ENCODE measurements at regions not wholly inside any gene's neighbourhood (a gene's known extent, or its start where the extent isn't known, plus 50 kb on each side); places are given as distances from the start of the nearest gene placed in this dataset.

- no peaks in the 10 kb centered on the region for H3K4me1 ChIP-seq (ENCODE audit: insufficient read depth, low read length, poor library complexity, severe bottlenecking)
- ChIA-PET POLR2A (ENCODE audit: low non-redundant PET) (no interaction called here), CTCF (no interaction called here)
- no peaks in the 10 kb centered on the region for H3K36me3 ChIP-seq (ENCODE audit: insufficient read depth, low read length, poor library complexity, severe bottlenecking)
- no peaks in the 10 kb centered on the region for H3K27me3 ChIP-seq (replicated peaks; ENCODE audit: insufficient read depth, low read depth, low read length, poor library complexity)
- no peak overlapping the region for H3K27ac ChIP-seq (ENCODE audit: low read depth, low read length, poor library complexity, severe bottlenecking)
- H3K4me3 ChIP-seq (ENCODE audit: low read depth, low read length, poor library complexity, severe bottlenecking), result no peak overlapping the region
- no peak for DNase-seq (ENCODE audit: low spot score)
- TF ChIP-seq CTCF (conservative IDR thresholded peaks at IDR 0.05; ENCODE audit: low read depth, low read length), result no peak
- no peak for TF ChIP-seq EZH2 (IDR thresholded peaks at IDR 0.05; ENCODE audit: borderline replicate concordance, low read depth, low read length, poor library complexity, severe bottlenecking)
- no peaks in the 10 kb centered on the region for H3K9me3 ChIP-seq (ENCODE audit: low read depth, low read length, poor library complexity, severe bottlenecking)
- BruUV-seq (replicated peaks), result no TSS peak
- intact Hi-C loops (cut with micrococcal nuclease; ENCODE audit: unreplicated experiment), result no loop called here
Observed at GRCh38 chr13:44651724-44652123, 75.6 kb upstream of the TSC22D1 start.

GRCh38 chr13:44651209-44651608, 75.1 kb upstream of the TSC22D1 start:
- no peak overlapping the region for H3K4me3 ChIP-seq (ENCODE audit: low read depth, low read length, poor library complexity, severe bottlenecking)
- no TSS peak for BruUV-seq (replicated peaks)
- intact Hi-C loops (cut with micrococcal nuclease; ENCODE audit: unreplicated experiment), result no loop called here
- no peaks in the 10 kb centered on the region for H3K36me3 ChIP-seq (ENCODE audit: insufficient read depth, low read length, poor library complexity, severe bottlenecking)
- POLR2A ChIA-PET (ENCODE audit: low non-redundant PET), result interaction anchor here (0.7 kb wide), 1 partner anchor 1156 kb away, joined by 7 read pairs; no protein-coding TSS in a partner anchor
- no peaks in the 10 kb centered on the region for H3K9me3 ChIP-seq (ENCODE audit: low read depth, low read length, poor library complexity, severe bottlenecking)
- H3K27ac ChIP-seq (ENCODE audit: low read depth, low read length, poor library complexity, severe bottlenecking), result no peak overlapping the region
- DNase-seq (ENCODE audit: low spot score), result no peak
- no peaks in the 10 kb centered on the region for H3K4me1 ChIP-seq (ENCODE audit: insufficient read depth, low read length, poor library complexity, severe bottlenecking)
- H3K27me3 ChIP-seq (replicated peaks; ENCODE audit: insufficient read depth, low read depth, low read length, poor library complexity), result no peaks in the 10 kb centered on the region
- CTCF ChIA-PET, result no interaction called here
- 0 out of 2 replicates have a peak, but pooled peaks have one; percentile 31 for TF ChIP-seq CTCF (conservative IDR thresholded peaks at IDR 0.05; ENCODE audit: low read depth, low read length)
- TF ChIP-seq EZH2 (IDR thresholded peaks at IDR 0.05; ENCODE audit: borderline replicate concordance, low read depth, low read length, poor library complexity, severe bottlenecking), result no peak

GRCh38 chr13:44649834-44650233, 73.7 kb upstream of the TSC22D1 start:
- Histone ChIP-seq H3K4me3 (ENCODE audit: low read depth, low read length, poor library complexity, severe bottlenecking) (no peak overlapping the region), H3K9me3 (ENCODE audit: low read depth, low read length, poor library complexity, severe bottlenecking) (no peaks in the 10 kb centered on the region), H3K27ac (ENCODE audit: low read depth, low read length, poor library complexity, severe bottlenecking) (no peak overlapping the region), H3K4me1 (ENCODE audit: insufficient read depth, low read length, poor library complexity, severe bottlenecking) (no peaks in the 10 kb centered on the region), H3K27me3 (replicated peaks; ENCODE audit: insufficient read depth, low read depth, low read length, poor library complexity) (no peaks in the 10 kb centered on the region), H3K36me3 (ENCODE audit: insufficient read depth, low read length, poor library complexity, severe bottlenecking) (no peaks in the 10 kb centered on the region)
- ChIA-PET CTCF (no interaction called here), POLR2A (ENCODE audit: low non-redundant PET) (no interaction called here)
- no TSS peak for BruUV-seq (replicated peaks)
- DNase-seq (ENCODE audit: low spot score), result no peak
- intact Hi-C loops (cut with micrococcal nuclease; ENCODE audit: unreplicated experiment), result no loop called here
- no peak for TF ChIP-seq CTCF (conservative IDR thresholded peaks at IDR 0.05; ENCODE audit: low read depth, low read length)
- TF ChIP-seq EZH2 (IDR thresholded peaks at IDR 0.05; ENCODE audit: borderline replicate concordance, low read depth, low read length, poor library complexity, severe bottlenecking), result no peak
